Activated T-cell treated with anti-CD3 and anti-CD28 coated beads for 48 hours (primary cell): ENCODE measurements at regions not wholly inside any gene's neighbourhood (a gene's known extent, or its start where the extent isn't known, plus 50 kb on each side); places are given as distances from the start of the nearest gene placed in this dataset.

Experiments
- DNase-seq: peaks from one replicate; pipeline ENCODE4 v3.0.0-alpha.2; 2020; ENCODE audit warnings: low read depth

GRCh38 chr12:76706761-76707160 lies 57.2 kb upstream of the ZDHHC17 start:
- DNase-seq: no peak

- no peak for DNase-seq
Measured at GRCh38 chr12:76707772-76708171, 56.1 kb upstream of the ZDHHC17 start.

- DNase-seq: no peak
Measured at GRCh38 chr12:76708296-76708695, 55.6 kb upstream of the ZDHHC17 start.

- DNase-seq: no peak
Measured at GRCh38 chr12:76711241-76711640, 52.7 kb upstream of the ZDHHC17 start.

- DNase-seq: no peak
Measured at GRCh38 chr12:76713130-76713529, 50.8 kb upstream of the ZDHHC17 start.

- no peak for DNase-seq
Measured at GRCh38 chr12:76713986-76714385, 49.9 kb upstream of the ZDHHC17 start.
